GM21529 (cell line): ENCODE measurements at regions not wholly inside any gene's neighbourhood (a gene's known extent, or its start where the extent isn't known, plus 50 kb on each side); places are given as distances from the start of the nearest gene placed in this dataset.
"Not testable (repeated sequence)": the region's sequence is repeated elsewhere in the genome, so short reads cannot be mapped to it uniquely, and the experiment has no call there.

Experiments
- ATAC-seq: cut with Tn5 transposase; IDR thresholded peaks from one replicate; pipeline ENCODE4 v1.9.1; 2021; ENCODE audit not compliant: unreplicated experiment

GRCh38 chr15:62895139-62895866 is 147.2 kb upstream of the TPM1 start:
- ATAC-seq, result no peak

- no peak for ATAC-seq
Measured at GRCh38 chr15:62895905-62896316, 146.6 kb upstream of the TPM1 start.

DNA sequence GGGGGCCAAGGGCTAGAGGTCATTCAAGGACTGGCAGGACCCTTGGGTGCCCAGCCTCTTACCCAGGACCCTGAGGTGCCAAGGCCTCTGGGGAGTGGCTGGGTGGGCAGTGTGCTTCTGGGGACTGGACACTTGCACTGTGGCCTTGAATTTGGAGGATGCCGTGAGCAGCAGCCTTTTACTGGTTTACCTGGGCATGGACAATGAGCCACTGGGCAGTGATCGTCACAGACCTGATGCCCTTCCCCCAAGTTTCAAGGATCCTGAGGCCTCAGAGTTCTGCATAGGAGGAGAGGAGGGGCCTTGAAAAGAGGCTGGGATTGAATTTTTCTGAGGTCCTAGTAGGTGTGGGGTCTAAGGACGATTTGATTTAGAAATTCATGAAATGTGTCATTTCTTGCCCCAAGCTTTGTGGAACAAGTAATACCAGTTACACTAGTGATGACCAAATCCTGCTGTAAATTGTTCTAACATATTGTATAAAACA is 146.1 kb upstream of the TPM1 start:
- ATAC-seq, result no peak

DNA sequence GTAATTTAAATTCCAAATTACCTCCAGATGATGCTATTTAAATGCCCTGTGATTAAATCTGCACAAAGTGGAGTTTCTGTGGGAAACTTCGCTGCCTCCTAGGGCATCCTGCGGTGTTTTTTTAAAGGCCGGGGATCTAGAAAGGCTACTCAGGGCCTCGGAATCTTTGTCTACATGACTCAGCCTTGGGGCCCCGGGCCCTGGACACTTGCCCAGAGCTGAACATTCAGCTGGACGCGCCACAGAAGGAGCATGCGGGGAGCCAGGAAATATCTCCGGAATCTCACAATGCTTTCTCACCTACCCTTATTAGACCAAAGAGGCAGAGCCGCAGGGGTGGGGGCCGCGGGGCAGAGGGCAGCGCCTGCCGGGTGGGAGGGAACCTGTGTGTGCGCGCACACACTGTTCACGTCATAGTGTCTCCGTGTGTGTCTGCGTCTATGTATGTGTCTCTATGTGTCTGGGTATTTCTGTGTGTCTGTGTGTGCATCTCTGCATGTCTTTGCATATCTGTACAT is 145.5 kb upstream of the TPM1 start:
- ATAC-seq, result no peak

DNA sequence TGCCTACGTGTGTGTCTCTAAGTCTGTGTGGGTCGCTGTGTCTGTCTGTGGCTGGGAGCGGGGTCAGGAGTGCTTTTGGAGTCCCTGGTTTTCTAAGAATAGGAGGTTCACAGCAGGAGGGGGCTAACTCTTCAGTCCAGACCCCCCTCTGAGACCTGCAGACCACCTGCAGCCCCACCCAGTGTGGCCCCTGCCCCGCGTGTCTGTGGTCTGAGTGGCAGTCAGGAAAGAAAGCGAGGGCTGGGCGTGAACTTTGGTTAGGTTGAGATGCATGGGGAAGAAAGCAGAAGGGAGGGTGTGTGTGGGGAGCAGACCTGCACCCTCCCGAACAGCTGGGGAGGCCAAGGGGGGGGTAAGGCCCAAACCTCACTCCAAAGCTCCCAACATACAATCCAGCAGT is 144.9 kb upstream of the TPM1 start:
- ATAC-seq, result no peak

DNA sequence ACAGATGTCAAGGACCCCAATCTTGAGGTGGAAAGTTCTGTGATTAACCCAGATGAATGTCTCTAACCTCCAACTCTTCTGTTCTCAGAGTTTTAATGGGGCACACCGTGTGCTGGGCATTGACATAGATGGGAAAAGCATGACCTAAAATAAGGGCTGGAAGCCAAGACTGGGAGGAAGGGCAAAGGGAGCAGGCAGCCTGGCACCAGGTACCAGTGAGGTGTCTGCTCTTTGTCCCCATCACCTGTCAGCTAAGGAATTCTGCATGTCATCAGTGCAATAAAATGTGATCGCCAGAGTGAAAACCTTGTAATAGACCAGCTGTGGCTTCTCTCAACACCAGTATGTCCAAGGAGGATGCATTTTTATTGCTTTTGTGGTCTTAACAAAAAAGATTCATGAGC is 143.5 kb upstream of the TPM1 start:
- no peak for ATAC-seq

- ATAC-seq, result no peak
Measured at GRCh38 chr15:62900071-62900802, 142.3 kb upstream of the TPM1 start.

DNA sequence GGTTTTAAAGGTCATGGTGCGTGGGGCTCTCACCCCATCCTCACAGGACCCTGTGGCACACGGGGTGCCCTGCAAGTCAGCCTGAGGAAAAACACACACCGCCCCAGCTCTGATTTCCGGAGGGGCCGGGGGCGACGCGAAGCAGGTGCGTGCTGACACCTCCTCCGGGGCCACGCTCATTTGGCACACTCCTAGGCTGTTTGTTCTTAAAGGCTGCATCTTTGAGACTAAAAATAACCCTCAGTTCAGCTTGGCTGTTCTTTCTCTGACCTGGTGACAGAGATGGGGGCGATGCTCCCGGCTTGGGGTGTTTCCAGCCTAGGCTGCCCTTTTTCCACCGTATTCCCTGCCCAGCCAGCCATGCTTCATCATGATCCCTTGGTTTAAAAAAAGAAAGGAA is 141.5 kb upstream of the TPM1 start:
- no peak for ATAC-seq

DNA sequence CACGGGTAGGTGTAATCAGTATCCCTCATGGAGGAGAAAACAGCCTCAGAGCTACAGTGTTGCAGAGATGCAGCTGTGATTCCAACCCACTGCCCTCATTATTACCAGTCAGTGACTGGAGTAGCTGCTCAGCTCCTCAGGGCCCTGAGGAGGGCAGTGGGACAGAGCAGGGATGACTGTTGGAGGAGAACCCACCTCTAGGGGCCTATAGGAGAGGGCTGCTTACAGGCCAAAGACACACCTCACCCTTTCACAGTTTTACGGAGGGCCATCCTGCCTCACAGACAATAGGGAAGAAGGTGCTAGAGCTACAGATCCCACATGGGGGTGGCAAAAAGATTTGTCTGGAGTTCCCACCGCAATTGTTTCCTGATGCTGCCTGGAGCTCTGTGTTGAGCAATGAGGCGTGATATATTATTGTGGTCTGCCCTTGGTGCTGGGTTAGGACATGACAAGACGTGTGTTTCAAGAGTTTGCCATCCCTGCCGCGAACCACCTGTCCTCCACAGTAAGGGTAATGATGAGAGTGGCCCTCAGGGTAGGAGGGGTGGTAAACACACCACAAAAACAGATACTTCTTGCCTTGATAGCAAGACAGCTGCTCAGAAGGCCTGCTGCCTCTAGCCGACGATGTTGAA is 140.5 kb upstream of the TPM1 start:
- ATAC-seq, result no peak

GRCh38 chr15:62902821-62903220 is 139.7 kb upstream of the TPM1 start:
- ATAC-seq, result no peak

DNA sequence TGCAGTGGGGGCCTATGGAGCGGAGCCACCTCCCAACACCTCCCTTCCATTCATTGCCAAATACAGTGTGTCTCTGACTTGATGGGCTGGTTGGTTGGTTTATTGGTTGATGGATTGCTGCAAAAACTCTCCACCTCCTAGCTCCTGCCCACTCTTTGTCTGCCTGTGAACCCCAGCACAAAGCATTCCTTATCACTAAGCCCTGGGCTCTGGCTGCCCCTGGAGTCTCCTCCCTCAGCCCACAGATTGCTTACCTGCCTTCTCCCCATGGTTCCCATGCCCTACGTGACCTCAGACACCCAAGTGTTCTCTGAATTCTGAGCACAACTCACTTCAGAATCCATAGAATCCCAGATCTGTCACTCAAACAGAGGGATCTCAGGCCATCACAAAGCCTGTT is 139.1 kb upstream of the TPM1 start:
- no peak for ATAC-seq

DNA sequence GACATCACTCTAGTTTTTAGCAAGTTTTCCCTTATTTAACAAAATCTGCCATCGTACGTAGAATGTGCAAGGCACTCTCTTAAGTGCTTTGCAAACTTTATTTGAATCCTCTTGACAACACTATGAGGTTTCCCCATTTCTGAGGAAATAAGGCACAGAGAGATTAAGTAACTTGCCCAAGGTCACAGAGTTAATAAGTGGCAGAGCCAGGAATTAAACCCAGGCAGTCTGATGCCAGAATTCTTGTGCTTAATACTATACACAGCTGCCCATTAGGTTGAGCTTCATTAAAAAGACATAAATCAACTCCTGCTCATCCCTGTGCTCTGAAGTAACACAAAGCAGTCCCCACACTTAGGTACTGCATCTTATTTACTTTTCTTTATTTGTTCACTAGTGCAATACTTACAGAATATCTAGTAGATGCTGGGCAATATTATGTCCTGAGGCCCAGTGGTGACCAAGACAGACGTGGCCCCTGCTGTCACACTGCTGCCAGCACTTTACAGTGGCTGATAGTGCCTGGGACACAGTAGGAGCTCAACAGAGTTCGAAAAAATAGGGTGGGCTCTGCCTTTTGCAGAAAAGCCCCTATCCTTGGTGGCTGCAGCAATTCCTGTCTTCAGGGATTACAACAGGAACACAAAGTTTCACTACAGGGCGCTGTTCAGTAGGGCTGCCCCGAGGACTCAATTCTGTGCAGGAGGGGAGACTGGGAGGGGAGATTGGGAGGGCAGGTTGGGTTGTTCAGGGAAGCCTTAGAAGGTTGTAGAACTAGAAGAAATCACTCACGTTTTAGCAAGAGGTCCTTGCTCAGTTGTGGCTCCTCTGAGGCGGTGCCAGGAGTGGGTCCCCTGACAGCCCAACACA is 138.3 kb upstream of the TPM1 start:
- ATAC-seq, result no peak

GRCh38 chr15:62906627-62907026 is 135.9 kb upstream of the TPM1 start:
- no peak for ATAC-seq

GRCh38 chr15:62907275-62907674 is 135.3 kb upstream of the TPM1 start:
- no peak for ATAC-seq

DNA sequence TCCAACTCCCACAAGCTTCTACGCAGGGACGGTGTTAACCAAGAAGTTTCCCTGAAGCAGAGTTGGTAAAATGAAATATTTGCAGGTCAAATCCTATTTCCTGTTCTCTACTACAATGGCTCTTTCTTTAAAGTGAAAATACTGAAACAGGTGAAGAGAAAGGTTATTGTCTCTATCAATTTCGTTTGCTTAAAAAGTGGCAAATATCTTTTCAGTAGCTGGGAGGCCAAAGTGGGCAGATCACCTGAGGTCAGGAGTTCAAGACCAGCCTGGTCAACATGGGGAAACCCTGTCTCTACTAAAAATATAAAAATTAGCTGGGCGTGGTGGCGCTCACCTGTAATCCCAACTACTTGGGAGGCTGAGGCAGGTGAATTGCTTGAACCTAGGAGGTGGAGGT is 134.2 kb upstream of the TPM1 start:
- not testable (repeated sequence) for ATAC-seq

GRCh38 chr15:62909257-62909656 is 133.3 kb upstream of the TPM1 start:
- no peak for ATAC-seq

- ATAC-seq, result no peak
Measured at GRCh38 chr15:62912282-62912681, 130.3 kb upstream of the TPM1 start.

DNA sequence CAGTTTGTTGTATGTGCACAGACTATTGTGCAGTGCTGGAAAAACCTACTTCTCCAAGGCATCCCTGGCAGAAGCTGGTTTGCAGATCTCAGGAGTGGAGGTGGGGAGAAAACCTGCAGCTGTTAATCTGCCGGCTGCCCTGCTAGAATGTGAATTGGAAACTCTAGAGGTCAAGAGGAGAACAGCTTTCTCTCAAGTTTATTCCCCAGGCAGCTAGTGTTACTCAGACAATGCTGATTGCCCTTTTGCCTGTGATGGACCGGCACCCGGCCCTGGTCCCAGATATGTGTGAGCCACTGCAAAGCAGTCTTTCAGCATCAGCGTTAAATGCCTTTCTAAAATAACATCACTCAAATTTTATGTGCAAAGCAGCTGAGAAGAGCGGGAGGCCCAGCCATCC is 129.7 kb upstream of the TPM1 start:
- ATAC-seq, result no peak

GRCh38 chr15:62913246-62913645 is 129.3 kb upstream of the TPM1 start:
- ATAC-seq, result no peak

- no peak for ATAC-seq
Measured at GRCh38 chr15:62914461-62915079, 128.0 kb upstream of the TPM1 start.
